Neural cell (in vitro differentiated cells): ENCODE measurements at regions not wholly inside any gene's neighbourhood (a gene's known extent, or its start where the extent isn't known, plus 50 kb on each side); places are given as distances from the start of the nearest gene placed in this dataset.
"Not testable (repeated sequence)": the region's sequence is repeated elsewhere in the genome, so short reads cannot be mapped to it uniquely, and the experiment has no call there.

ENCODE experiments used
- H2AFZ ChIP-seq: fragments of 200-600, 300-800 bp; sonication (generic), shearing (Covaris generic); 2 replicates; pipeline ENCODE4 v1.6.0; 2014; ENCODE audit warnings: low read depth, mild to moderate bottlenecking, antibody characterized with exemption, low read length, moderate library complexity
- H3F3A ChIP-seq: fragments of 200-600 bp; shearing (Covaris generic); 2 replicates; pipeline ENCODE4 v1.6.1; 2016; ENCODE audit warnings: mild to moderate bottlenecking, moderate library complexity, mixed read lengths, antibody characterized with exemption, low read length; ENCODE audit not compliant: insufficient read depth, poor library complexity, severe bottlenecking
- H3K27ac ChIP-seq: fragments of 200-600, 300-800 bp; sonication (generic), shearing (Covaris generic); 2 replicates; pipeline ENCODE4 v1.5.1; 2014; ENCODE audit warnings: mild to moderate bottlenecking, low read length, moderate library complexity
- H3K27me3 ChIP-seq: fragments of 300-800, 200-600 bp; sonication (generic), shearing (Covaris generic); 2 replicates; pipeline ENCODE4 v1.6.0; 2014; ENCODE audit warnings: mild to moderate bottlenecking, low read depth, low read length, moderate library complexity; ENCODE audit not compliant: insufficient read depth
- H3K36me3 ChIP-seq: fragments of 300-800, 200-600 bp; sonication (generic), shearing (Covaris generic); 2 replicates; pipeline ENCODE4 v1.5.1; 2014; ENCODE audit warnings: mild to moderate bottlenecking, antibody characterized with exemption, low read length, moderate library complexity; ENCODE audit not compliant: insufficient read depth
- H3K4me2 ChIP-seq: fragments of 300-800, 200-600 bp; sonication (generic), shearing (Covaris generic); 2 replicates; pipeline ENCODE4 v1.6.0; 2014; ENCODE audit warnings: mild to moderate bottlenecking, low read length
- H3K4me3 ChIP-seq: fragments of 300-800, 200-600 bp; sonication (generic), shearing (Covaris generic); 2 replicates; pipeline ENCODE4 v1.5.1; 2014; ENCODE audit warnings: mild to moderate bottlenecking, low read length, moderate library complexity
- H3K79me2 ChIP-seq: fragments of 200-600 bp; shearing (Covaris generic); replicated peaks from 2 replicates; pipeline ENCODE4 v1.6.0; 2014; ENCODE audit warnings: mild to moderate bottlenecking, low read length, moderate library complexity; ENCODE audit not compliant: insufficient read depth
- H3K9ac ChIP-seq: fragments of 300-800, 200-600 bp; sonication (generic), shearing (Covaris generic); 2 replicates; pipeline ENCODE4 v1.6.1; 2016; ENCODE audit warnings: mild to moderate bottlenecking, low read length, mixed read lengths
- H3K9me2 ChIP-seq: fragments of 200-600 bp; shearing (Covaris generic); 2 replicates; pipeline ENCODE4 v1.6.1; 2016; ENCODE audit warnings: mild to moderate bottlenecking, low read length, mixed read lengths; ENCODE audit not compliant: insufficient read depth
- H3K9me3 ChIP-seq: fragments of 200-600, 300-800 bp; sonication (generic), shearing (Covaris generic); 2 replicates; pipeline ENCODE4 v1.6.1; 2016; ENCODE audit warnings: mild to moderate bottlenecking, mixed run types, low read length, moderate library complexity, mixed read lengths
- H4K20me1 ChIP-seq: fragments of 200-600 bp; shearing (Covaris generic); 2 replicates; pipeline ENCODE4 v1.6.1; 2016; ENCODE audit warnings: mild to moderate bottlenecking, mixed run types; ENCODE audit not compliant: insufficient read depth
- CTCF ChIP-seq: fragments of 450-650 bp; IDR thresholded peaks from 2 replicates; pipeline ENCODE4 v1.5.1; 2014; ENCODE audit warnings: antibody characterized with exemption, mild to moderate bottlenecking, moderate library complexity; ENCODE audit not compliant: poor library complexity, severe bottlenecking
- EP300 ChIP-seq: fragments of 450-650 bp; conservative IDR thresholded peaks from 2 replicates; pipeline ENCODE4 v1.6.1; 2014; ENCODE audit warnings: antibody characterized with exemption, mild to moderate bottlenecking, moderate library complexity; ENCODE audit not compliant: poor library complexity, severe bottlenecking
- EZH2 ChIP-seq: fragments of 200-600, 300-800 bp; shearing (Covaris generic), sonication (generic); IDR thresholded peaks from 2 replicates; pipeline ENCODE4 v1.6.1; 2014; ENCODE audit warnings: antibody characterized with exemption, low read length, borderline replicate concordance, mild to moderate bottlenecking; ENCODE audit not compliant: insufficient read depth, poor library complexity, severe bottlenecking
- MXI1 ChIP-seq: fragments of 450-650 bp; conservative IDR thresholded peaks from 2 replicates; pipeline ENCODE4 v1.6.1; 2014; ENCODE audit warnings: antibody characterized with exemption, mild to moderate bottlenecking; ENCODE audit not compliant: poor library complexity, severe bottlenecking
- POLR2AphosphoS5 ChIP-seq: IDR thresholded peaks from 2 replicates; pipeline ENCODE4 v1.6.1; 2012
- RAD21 ChIP-seq: fragments of 450-650 bp; conservative IDR thresholded peaks from 2 replicates; pipeline ENCODE4 v1.6.1; 2014; ENCODE audit warnings: antibody characterized with exemption, mild to moderate bottlenecking, moderate library complexity
- REST ChIP-seq: IDR thresholded peaks from 2 replicates; pipeline ENCODE4 v1.6.1; 2012; ENCODE audit warnings: borderline replicate concordance
- SMC3 ChIP-seq: fragments of 450-650 bp; conservative IDR thresholded peaks from 2 replicates; pipeline ENCODE4 v1.6.1; 2014; ENCODE audit warnings: antibody characterized with exemption, mild to moderate bottlenecking, moderate library complexity; ENCODE audit not compliant: poor library complexity
- TAF1 ChIP-seq: IDR thresholded peaks from 2 replicates; pipeline ENCODE4 v1.6.1; 2012; ENCODE audit warnings: low read depth

DNA sequence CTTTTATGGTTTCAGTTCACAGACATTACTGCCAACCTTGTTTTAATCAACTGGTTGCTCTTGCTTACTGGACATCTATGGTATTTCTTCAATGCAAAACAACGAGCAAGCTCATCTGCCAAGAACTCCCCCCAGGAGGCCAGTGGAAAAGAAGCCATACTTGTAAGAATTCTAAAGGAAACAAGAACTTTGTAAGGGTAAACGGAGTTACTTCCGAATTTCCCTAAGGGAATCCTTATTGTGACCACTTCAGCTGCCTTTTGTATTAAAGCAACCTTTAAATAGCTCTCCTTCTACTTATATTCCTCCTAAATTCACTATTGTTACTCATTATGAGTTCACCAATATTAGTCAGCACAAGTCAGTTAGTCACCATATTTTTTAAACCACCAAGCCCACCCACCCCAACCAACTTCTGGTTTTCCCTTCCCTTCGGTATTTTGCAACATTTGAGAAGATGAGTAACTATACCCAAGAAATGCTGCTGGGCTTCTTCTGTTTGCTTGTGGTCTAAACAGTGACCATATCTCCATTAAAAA is 602.8 kb upstream of the DIPK2B start:
- no peak overlapping the region for H3K9ac ChIP-seq
- no peaks in the 10 kb centered on the region for H3K79me2 ChIP-seq
- H3K9me3 ChIP-seq: no peaks in the 10 kb centered on the region
- no peaks in the 10 kb centered on the region for H3K36me3 ChIP-seq
- H2AFZ ChIP-seq: no peak overlapping the region
- no peaks in the 10 kb centered on the region for H3F3A ChIP-seq
- no peak for TF ChIP-seq CTCF
- TF ChIP-seq EZH2: no peak
- no peak for TF ChIP-seq SMC3
- TF ChIP-seq MXI1: no peak
- TF ChIP-seq EP300: no peak
- TF ChIP-seq REST: no peak
- TF ChIP-seq RAD21: no peak
- no peak for TF ChIP-seq POLR2AphosphoS5
- no peak for TF ChIP-seq TAF1
- no peaks in the 10 kb centered on the region for H4K20me1 ChIP-seq
- H3K27me3 ChIP-seq: no peaks in the 10 kb centered on the region
- no peaks in the 10 kb centered on the region for H3K9me2 ChIP-seq
- no peak overlapping the region for H3K27ac ChIP-seq
- H3K4me2 ChIP-seq: no peak overlapping the region
- H3K4me3 ChIP-seq: no peak overlapping the region

DNA sequence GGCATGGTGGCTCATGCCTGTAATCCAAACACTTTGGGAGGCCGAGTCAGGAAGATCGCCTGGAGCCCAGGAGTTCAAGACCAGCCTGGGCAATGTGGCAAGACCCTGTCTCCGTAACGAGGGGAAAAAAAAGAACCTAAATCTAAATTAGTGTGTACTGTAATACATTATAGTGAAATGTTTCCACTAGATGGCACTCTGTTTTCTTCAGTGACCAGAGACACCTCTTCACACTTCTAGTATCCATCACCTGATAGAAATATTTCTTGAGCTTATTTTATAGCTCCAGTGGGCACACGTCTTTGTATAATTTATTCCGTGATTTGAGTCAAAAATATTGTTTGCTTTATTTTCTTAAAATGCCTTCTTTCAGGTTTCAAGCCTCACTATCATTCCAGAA is 600.9 kb upstream of the DIPK2B start:
- H3K4me3 ChIP-seq: no peak overlapping the region
- H3K79me2 ChIP-seq: no peaks in the 10 kb centered on the region
- H3K27me3 ChIP-seq: no peaks in the 10 kb centered on the region
- no peaks in the 10 kb centered on the region for H3K9me2 ChIP-seq
- H3K27ac ChIP-seq: no peak overlapping the region
- no peak overlapping the region for H3K9ac ChIP-seq
- H3F3A ChIP-seq: no peaks in the 10 kb centered on the region
- H2AFZ ChIP-seq: no peak overlapping the region
- no peaks in the 10 kb centered on the region for H3K9me3 ChIP-seq
- no peak overlapping the region for H3K4me2 ChIP-seq
- no peak for TF ChIP-seq POLR2AphosphoS5
- TF ChIP-seq CTCF: no peak
- TF ChIP-seq EP300: no peak
- TF ChIP-seq REST: no peak
- no peak for TF ChIP-seq SMC3
- TF ChIP-seq MXI1: no peak
- TF ChIP-seq EZH2: no peak
- TF ChIP-seq TAF1: no peak
- no peak for TF ChIP-seq RAD21
- H3K36me3 ChIP-seq: no peaks in the 10 kb centered on the region
- no peaks in the 10 kb centered on the region for H4K20me1 ChIP-seq

GRCh38 chrX:45800746-45801453 is 600.2 kb upstream of the DIPK2B start:
- not testable (repeated sequence) for H3K4me2 ChIP-seq, H3K4me3 ChIP-seq

More at GRCh38 chrX:45800746-45801453, 600.2 kb upstream of the DIPK2B start:
- H3K36me3 ChIP-seq, H3K79me2 ChIP-seq, H2AFZ ChIP-seq, H3F3A ChIP-seq, H3K9ac ChIP-seq, H4K20me1 ChIP-seq, H3K27ac ChIP-seq, H3K9me3 ChIP-seq, H3K27me3 ChIP-seq, H3K9me2 ChIP-seq: not testable (repeated sequence)
